Keratinocyte (primary cell): ENCODE measurements at regions not wholly inside any gene's neighbourhood (a gene's known extent, or its start where the extent isn't known, plus 50 kb on each side); places are given as distances from the start of the nearest gene placed in this dataset.

Experiments
- DNase-seq: peaks from one replicate; pipeline ENCODE4 v3.0.0-alpha.2; 2011; ENCODE audit warnings: low read depth, missing footprints, low spot score
- FAIRE-seq: peaks from 2 replicates; lab custom pipeline; 2011; peaks lifted over from hg19 to GRCh38; lab: Jason Lieb, UNC
- H2AFZ ChIP-seq: 2 replicates; pipeline ENCODE4 v1.6.0; 2012; ENCODE audit warnings: low read length, control low read depth, inconsistent platforms; ENCODE audit not compliant: control insufficient read depth
- H3K27ac ChIP-seq: 2 replicates; pipeline ENCODE4 v1.5.1; 2011; ENCODE audit warnings: low read length; ENCODE audit not compliant: control insufficient read depth, insufficient read depth
- H3K27me3 ChIP-seq: 3 replicates; pipeline ENCODE4 v1.6.0; 2011; ENCODE audit warnings: low read length; ENCODE audit not compliant: control insufficient read depth, insufficient read depth; ENCODE audit errors: extremely low read depth
- H3K36me3 ChIP-seq, 2 experiments: 2 replicates in 1 of 2; 3 replicates in 1 of 2; pipeline ENCODE4 v1.5.1; 2011; ENCODE audit warnings: low read length in 2 of 2, mild to moderate bottlenecking in 1 of 2; ENCODE audit not compliant: control insufficient read depth in 2 of 2, insufficient read depth in 2 of 2; ENCODE audit errors: extremely low read depth in 1 of 2
- H3K4me1 ChIP-seq: 3 replicates; pipeline ENCODE4 v1.5.1; 2011; ENCODE audit warnings: low read length; ENCODE audit not compliant: control insufficient read depth, insufficient read depth; ENCODE audit errors: extremely low read depth
- H3K4me2 ChIP-seq: 3 replicates; pipeline ENCODE4 v1.6.0; 2011; ENCODE audit warnings: low read depth, low read length; ENCODE audit not compliant: control insufficient read depth, insufficient read depth; ENCODE audit errors: extremely low read depth
- H3K4me3 ChIP-seq, 3 experiments: fragments of 200-600 bp in 1 of 3; sonication (generic) in 1 of 3; 2 replicates in 2 of 3; 3 replicates in 1 of 3; pipeline ENCODE4 v1.5.1; 2011 to 2016; ENCODE audit warnings: low read length in 3 of 3, mild to moderate bottlenecking in 3 of 3, control low read depth in 2 of 3, inconsistent platforms in 1 of 3, low read depth in 1 of 3, mixed read lengths in 1 of 3, mixed run types in 1 of 3, moderate library complexity in 1 of 3; ENCODE audit not compliant: control insufficient read depth in 2 of 3, insufficient read depth in 2 of 3; ENCODE audit errors: extremely low read depth in 1 of 3
- H3K79me2 ChIP-seq: 2 replicates; pipeline ENCODE4 v1.6.0; 2012; ENCODE audit warnings: low read length; ENCODE audit not compliant: control insufficient read depth, insufficient read depth
- H3K9ac ChIP-seq: 3 replicates; pipeline ENCODE4 v1.6.0; 2011; ENCODE audit warnings: low read length; ENCODE audit not compliant: control insufficient read depth, insufficient read depth; ENCODE audit errors: extremely low read depth
- H3K9me1 ChIP-seq: 3 replicates; pipeline ENCODE4 v1.6.0; 2011; ENCODE audit warnings: low read length; ENCODE audit not compliant: control insufficient read depth, insufficient read depth; ENCODE audit errors: extremely low read depth
- H3K9me3 ChIP-seq: 2 replicates; pipeline ENCODE4 v1.5.1; 2012; ENCODE audit warnings: low read depth, low read length; ENCODE audit not compliant: control insufficient read depth
- H4K20me1 ChIP-seq: 3 replicates; pipeline ENCODE4 v1.6.0; 2011; ENCODE audit warnings: low read length; ENCODE audit not compliant: control insufficient read depth, insufficient read depth; ENCODE audit errors: extremely low read depth
- EZH2 ChIP-seq: IDR thresholded peaks from one replicate; pipeline ENCODE4 v1.6.1; 2012; ENCODE audit warnings: inconsistent platforms, mild to moderate bottlenecking, low read length, moderate library complexity
- dilution Hi-C: fragments of 300-500 bp; cut with MboI; formaldehyde crosslinking; loops from one replicate; pipeline ENCODE4 v1.7.0; 2020; ENCODE audit warnings: low sequenced_read_pairs; ENCODE audit not compliant: extremely low pct_ligation_motif_present
- TF ChIP-seq, protein P1 (sequence below), 3 experiments: IDR thresholded peaks in 1 of 3; conservative IDR thresholded peaks in 1 of 3; optimal IDR thresholded peaks in 1 of 3; 2 replicates in 2 of 3; 3 replicates in 1 of 3; pipeline versions ENCODE3 to v1.5.1; 2011; ENCODE audit warnings: low read length in 3 of 3, mild to moderate bottlenecking in 3 of 3, moderate library complexity in 2 of 3, control low read depth in 1 of 3, inconsistent platforms in 1 of 3; ENCODE audit not compliant: insufficient read depth in 2 of 3; ENCODE audit errors: extremely low read depth in 1 of 3

DNA sequence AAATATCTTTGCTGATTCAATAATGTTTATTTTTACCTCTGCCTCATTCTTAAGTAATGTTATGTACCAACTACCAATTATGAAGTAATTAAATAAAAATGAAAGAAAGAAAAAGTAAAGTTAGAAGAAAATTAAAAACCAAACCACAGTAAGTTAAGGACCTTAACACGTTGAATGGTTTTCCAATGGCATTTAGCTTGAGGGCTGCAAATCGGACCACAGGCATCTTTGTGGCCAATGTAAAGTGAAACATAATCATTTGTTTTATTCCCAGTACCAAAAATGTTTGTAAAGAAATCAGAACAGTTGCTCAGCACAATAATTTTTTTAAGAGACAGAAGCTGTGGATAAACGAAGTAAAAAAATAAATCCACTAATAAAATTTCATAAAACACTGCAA, 1455.5 kb upstream of the ZEB2 start:
- Histone ChIP-seq H3K27me3 (no peaks in the 10 kb centered on the region), H3K79me2 (no peaks in the 10 kb centered on the region), H2AFZ (no peak overlapping the region), H3K4me1 (no peaks in the 10 kb centered on the region), H3K9me1 (no peaks in the 10 kb centered on the region), H3K27ac (no peak overlapping the region), H3K9me3 (no peaks in the 10 kb centered on the region), H3K9ac (no peak overlapping the region), H4K20me1 (no peaks in the 10 kb centered on the region), H3K4me2 (no peak overlapping the region), H3K36me3 (no peaks in the 10 kb centered on the region), H3K4me3 (no peak overlapping the region)
- DNase-seq (no peak), FAIRE-seq (no peak)
- dilution Hi-C loops = no loop called here
- no peak for TF ChIP-seq EZH2
- TF ChIP-seq, protein P1, sequence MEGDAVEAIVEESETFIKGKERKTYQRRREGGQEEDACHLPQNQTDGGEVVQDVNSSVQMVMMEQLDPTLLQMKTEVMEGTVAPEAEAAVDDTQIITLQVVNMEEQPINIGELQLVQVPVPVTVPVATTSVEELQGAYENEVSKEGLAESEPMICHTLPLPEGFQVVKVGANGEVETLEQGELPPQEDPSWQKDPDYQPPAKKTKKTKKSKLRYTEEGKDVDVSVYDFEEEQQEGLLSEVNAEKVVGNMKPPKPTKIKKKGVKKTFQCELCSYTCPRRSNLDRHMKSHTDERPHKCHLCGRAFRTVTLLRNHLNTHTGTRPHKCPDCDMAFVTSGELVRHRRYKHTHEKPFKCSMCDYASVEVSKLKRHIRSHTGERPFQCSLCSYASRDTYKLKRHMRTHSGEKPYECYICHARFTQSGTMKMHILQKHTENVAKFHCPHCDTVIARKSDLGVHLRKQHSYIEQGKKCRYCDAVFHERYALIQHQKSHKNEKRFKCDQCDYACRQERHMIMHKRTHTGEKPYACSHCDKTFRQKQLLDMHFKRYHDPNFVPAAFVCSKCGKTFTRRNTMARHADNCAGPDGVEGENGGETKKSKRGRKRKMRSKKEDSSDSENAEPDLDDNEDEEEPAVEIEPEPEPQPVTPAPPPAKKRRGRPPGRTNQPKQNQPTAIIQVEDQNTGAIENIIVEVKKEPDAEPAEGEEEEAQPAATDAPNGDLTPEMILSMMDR (optimal IDR thresholded peaks at IDR 0.05 in 1 of 3, IDR thresholded peaks at IDR 0.05 in 1 of 3, conservative IDR thresholded peaks at IDR 0.05 in 1 of 3; ENCODE audit: extremely low read depth in 1 of 3, insufficient read depth in 2 of 3, low read length in 3 of 3) = no peak

DNA sequence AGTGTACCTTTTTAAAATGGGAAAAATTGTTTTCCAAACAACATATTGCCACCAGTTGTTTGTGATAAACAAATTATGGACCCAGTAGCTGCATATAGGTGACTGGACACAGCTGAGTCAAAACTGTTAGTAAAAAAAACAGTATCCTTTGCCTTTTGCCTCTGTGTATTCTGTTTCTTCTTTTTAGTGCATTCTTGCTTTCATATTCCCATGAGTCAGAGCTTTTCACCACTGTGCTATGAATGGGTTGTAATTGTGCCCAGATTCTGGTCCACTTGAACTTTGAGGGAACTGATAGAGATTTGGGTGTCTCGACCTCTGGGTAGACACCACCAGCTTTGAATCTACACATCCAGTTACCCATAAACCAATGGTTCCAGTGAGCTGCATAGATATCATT, 1441.9 kb upstream of the ZEB2 start:
- H3K4me3 ChIP-seq = no peak overlapping the region
- H3K4me1 ChIP-seq = no peaks in the 10 kb centered on the region
- no peak overlapping the region for H2AFZ ChIP-seq
- TF ChIP-seq, protein P1 (optimal IDR thresholded peaks at IDR 0.05 in 1 of 3, IDR thresholded peaks at IDR 0.05 in 1 of 3, conservative IDR thresholded peaks at IDR 0.05 in 1 of 3; ENCODE audit: extremely low read depth in 1 of 3, insufficient read depth in 2 of 3, low read length in 3 of 3) = no peak
- TF ChIP-seq EZH2 = no peak
- no peaks in the 10 kb centered on the region for H4K20me1 ChIP-seq
- H3K9me1 ChIP-seq = no peaks in the 10 kb centered on the region
- DNase-seq (no peak), FAIRE-seq (no peak)
- H3K27ac ChIP-seq = no peak overlapping the region
- dilution Hi-C loops = no loop called here
- no peaks in the 10 kb centered on the region for H3K36me3 ChIP-seq
- no peak overlapping the region for H3K9ac ChIP-seq
- no peaks in the 10 kb centered on the region for H3K27me3 ChIP-seq
- H3K79me2 ChIP-seq = no peaks in the 10 kb centered on the region
- H3K4me2 ChIP-seq = no peak overlapping the region
- H3K9me3 ChIP-seq = no peaks in the 10 kb centered on the region
